HFF-Myc (cell line): ENCODE measurements at regions not wholly inside any gene's neighbourhood (a gene's known extent, or its start where the extent isn't known, plus 50 kb on each side); places are given as distances from the start of the nearest gene placed in this dataset.

Experiments
- DNase-seq: peaks from one replicate; pipeline ENCODE4 v3.0.0-alpha.2; 2011; ENCODE audit warnings: low read depth; ENCODE audit errors: extremely low read depth
- H3K4me3 ChIP-seq: replicated peaks from 2 replicates; pipeline ENCODE4 v1.5.1; 2011; ENCODE audit warnings: low read depth, mild to moderate bottlenecking, control low read depth, low read length
- TF ChIP-seq, protein P1 (sequence below): IDR thresholded peaks from 2 replicates; pipeline ENCODE4 v1.5.1; 2012; ENCODE audit warnings: mild to moderate bottlenecking, low read depth, low read length, control low read depth; ENCODE audit errors: missing control alignments

DNA sequence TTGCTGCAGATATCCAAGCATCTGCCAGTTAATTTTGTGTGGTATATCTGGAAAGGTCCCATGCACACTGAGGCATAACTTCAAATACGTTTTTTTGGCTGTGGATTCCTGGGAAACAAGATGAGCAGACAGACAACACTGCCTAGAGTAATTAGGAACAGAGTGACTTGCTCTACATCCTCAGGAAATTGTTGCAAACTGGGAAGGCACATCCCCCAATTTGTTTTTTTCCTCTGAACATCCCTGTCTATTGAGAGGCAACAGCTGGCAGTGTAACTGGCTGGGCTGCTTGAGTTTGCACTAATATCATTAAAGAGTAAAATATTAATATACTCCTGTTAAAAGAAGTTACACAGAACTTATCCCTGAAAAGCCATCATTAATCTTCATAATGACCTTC, 207.7 kb upstream of the SLIT2 start:
- no peak overlapping the region for H3K4me3 ChIP-seq
- TF ChIP-seq, protein P1, sequence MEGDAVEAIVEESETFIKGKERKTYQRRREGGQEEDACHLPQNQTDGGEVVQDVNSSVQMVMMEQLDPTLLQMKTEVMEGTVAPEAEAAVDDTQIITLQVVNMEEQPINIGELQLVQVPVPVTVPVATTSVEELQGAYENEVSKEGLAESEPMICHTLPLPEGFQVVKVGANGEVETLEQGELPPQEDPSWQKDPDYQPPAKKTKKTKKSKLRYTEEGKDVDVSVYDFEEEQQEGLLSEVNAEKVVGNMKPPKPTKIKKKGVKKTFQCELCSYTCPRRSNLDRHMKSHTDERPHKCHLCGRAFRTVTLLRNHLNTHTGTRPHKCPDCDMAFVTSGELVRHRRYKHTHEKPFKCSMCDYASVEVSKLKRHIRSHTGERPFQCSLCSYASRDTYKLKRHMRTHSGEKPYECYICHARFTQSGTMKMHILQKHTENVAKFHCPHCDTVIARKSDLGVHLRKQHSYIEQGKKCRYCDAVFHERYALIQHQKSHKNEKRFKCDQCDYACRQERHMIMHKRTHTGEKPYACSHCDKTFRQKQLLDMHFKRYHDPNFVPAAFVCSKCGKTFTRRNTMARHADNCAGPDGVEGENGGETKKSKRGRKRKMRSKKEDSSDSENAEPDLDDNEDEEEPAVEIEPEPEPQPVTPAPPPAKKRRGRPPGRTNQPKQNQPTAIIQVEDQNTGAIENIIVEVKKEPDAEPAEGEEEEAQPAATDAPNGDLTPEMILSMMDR = no peak
- peak; percentile 12 for DNase-seq

DNA sequence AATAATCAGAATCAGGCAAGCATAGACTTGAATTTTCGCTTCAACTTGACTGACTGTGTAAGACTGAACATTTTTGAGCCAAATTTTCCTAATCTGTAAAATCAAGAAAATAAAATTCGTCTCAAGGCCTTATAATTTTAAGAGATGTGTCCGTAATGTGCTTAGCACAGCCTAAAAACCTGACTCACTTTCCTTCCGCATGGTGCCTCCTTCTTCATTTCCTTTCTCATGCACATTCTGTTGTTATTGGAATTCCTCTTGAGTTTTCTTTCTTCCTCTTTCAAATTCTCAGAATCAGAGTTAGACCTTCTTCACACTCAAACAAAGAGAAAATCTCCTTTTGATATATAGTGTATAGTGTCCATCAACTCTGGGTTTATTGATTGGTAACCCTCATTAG, 208.9 kb upstream of the SLIT2 start:
- TF ChIP-seq, protein P1 = no peak
- H3K4me3 ChIP-seq = no peak overlapping the region
- DNase-seq = no peak

DNA sequence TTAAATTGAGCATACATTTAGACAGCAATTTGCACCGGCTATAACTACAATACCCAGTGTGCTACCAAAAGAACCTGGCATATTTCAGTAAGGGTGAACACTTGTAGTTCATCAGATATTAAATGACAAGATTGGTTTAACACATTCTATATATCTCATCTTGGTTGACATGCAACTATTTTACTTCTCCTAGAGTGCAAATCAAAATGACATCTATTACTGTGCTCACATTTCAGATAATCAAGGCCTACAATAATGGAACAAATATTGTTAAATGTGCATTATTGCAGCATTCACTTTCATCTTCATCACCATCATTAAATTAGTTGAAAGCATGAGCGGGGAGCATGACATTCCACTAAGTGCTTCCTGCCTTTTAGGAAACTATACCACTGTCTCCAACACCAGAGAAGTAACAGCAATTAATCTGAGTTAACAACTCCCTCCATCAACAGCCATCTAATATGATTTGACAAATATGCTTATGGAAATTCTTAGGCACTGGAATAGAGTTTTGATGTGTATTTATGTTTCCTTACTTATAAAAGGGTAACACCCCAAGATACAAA, 209.8 kb upstream of the SLIT2 start:
- H3K4me3 ChIP-seq = no peak overlapping the region
- TF ChIP-seq, protein P1 = no peak
- no peak for DNase-seq

DNA sequence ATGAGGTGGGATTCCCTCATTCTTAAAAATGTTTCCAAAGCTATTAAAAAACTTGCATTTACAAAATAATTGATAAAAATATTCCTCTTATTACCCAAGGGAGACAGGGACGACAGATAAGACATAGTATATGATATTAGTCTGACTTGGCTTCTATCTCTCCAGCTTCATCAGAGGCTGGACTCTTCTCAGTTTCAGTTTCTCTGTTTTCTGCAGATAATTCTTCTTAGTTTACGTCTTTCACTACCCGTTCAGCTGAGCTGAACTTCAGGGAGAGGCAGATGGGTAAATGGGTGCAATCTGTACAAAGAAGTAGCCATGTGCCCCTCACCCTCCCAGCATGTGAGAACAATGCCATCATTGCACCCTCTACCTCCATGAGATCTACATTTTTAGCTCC, 214.0 kb upstream of the SLIT2 start:
- no peak for DNase-seq
- H3K4me3 ChIP-seq = no peak overlapping the region
- TF ChIP-seq, protein P1 = no peak

DNA sequence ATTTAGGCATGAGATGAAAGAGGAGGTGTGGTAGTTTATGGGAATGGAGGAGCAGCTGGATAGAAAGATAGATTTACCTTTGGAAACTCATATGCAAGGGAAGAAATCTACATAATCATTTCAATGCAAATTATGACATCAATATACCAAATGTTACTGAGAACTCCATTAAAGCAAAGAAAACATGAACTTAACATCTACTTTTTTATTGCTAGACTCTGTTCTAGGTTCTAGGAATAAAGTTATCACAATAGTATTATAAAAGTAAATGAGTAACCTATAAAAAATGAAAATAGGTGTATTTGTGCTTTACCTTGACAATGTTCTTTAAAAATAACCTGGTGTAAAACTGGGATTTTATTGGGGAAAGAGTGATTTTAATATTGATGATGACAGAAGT, 221.6 kb upstream of the SLIT2 start:
- TF ChIP-seq, protein P1 = no peak
- H3K4me3 ChIP-seq = no peak overlapping the region
- DNase-seq = no peak

DNA sequence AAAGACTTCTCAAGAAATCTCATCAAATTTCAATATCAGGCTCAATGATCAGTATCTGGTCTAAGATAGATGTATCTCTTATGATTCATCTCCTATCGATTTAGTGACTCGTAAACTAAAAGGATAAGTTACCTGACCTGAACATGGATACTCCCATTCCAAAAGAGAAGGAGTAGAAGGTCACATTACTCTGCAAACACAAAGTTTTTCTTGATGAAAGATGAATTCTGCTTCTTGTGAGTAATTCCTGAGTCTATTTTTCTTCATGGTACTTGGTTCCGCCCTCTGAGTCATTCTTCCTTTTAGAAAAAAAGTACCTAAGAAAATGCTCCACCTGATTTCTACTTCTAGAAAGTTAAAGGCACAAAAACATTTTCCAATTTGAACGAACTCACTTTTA, 223.1 kb upstream of the SLIT2 start:
- H3K4me3 ChIP-seq = no peak overlapping the region
- TF ChIP-seq, protein P1 = no peak
- no peak for DNase-seq

DNA sequence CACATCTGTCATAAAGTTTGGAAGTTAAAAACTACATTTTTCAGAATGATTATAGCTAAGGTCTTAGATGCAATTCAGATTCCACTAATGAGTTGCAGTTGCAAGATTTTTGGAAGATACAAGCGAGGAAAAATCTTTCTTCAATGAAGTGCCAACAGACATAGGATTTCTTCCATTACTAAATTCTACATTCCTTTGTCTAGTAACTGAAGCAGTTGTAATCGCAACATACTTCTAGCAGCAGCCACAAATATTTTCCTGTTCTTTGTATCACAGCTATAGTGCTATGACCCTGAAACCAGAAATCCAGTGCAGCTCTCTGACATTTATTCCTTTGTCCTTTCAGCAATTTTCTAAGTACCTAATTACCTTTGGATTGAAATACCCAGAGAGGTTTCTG, 225.2 kb upstream of the SLIT2 start:
- no peak for DNase-seq
- H3K4me3 ChIP-seq = no peak overlapping the region
- TF ChIP-seq, protein P1 = no peak
